ENCODE measurements at regions not wholly inside any gene's neighbourhood (a gene's known extent, or its start where the extent isn't known, plus 50 kb on each side); places are given as distances from the start of the nearest gene placed in this dataset.

DNA sequence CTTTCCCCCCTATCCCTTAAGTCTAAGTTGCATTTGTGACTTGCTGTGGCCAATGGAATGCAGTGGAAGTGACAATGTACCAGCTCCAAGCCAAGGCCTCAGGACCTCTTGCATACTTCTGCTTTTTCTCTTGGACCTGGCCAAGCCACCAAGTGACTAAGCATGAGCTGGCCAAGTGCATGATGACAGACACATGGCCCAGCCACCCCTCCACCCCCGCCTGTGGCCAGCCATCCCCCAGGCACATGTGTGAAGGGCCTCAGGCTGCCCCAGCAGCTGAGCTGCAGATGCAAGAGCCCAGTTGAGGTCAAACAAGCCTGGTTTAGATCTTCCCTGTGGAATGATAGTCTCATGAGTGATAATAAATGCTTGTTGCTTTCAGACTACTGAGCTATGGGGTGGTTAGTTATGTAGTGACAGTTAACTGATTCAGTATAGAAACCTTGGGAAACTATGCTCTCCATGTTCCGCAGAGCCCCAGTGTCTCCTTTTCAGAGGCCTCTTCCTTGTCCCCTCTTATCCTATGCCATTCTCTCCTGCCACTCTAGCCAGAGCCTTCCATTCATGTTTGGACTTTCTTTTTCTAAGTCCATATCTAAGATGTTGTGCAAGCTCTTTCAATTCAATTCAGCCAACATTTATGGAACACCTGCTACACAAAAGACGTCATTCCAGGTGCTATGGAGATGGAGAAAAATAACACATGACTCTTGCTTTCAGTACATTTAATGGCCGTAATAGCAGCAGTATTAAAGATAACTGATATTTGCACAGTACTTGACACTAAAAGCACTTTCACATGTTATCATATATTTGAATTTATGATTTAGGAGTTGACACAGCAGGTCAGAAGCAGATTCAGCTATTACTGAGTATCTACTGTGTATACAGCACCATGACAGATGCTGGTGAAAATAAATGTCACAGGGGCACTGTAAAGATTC is 55.5 kb upstream of the LOXL4 start:
- TF ChIP-seq POLR2AphosphoS5 (IDR thresholded peaks at IDR 0.05) (peak in 2 of 4 donors; percentile 46 to 61), POLR2A (IDR thresholded peaks at IDR 0.05) (no peak)
- Histone ChIP-seq H3K27me3 (no peaks in the 10 kb centered on the region), H3K9me3 (peaks cover 0 to under 1% (median 0%) of the 10 kb centered on the region in 4 donors), H3K27ac (peak overlapping the region in 1 of 4 donors; percentile 3), H3K4me3 (no peak overlapping the region), H3K4me1 (peaks cover 0 to 52% (median 22%) of the 10 kb centered on the region in 4 donors), H3K36me3 (no peaks in the 10 kb centered on the region)
- DNase-seq = peak; percentile 82
- intact Hi-C loops (cut with DNase I) = no loop called here
- 48 to 62% methylated on average over 4 of the region's 4 CpGs for WGBS, 2 donors

DNA sequence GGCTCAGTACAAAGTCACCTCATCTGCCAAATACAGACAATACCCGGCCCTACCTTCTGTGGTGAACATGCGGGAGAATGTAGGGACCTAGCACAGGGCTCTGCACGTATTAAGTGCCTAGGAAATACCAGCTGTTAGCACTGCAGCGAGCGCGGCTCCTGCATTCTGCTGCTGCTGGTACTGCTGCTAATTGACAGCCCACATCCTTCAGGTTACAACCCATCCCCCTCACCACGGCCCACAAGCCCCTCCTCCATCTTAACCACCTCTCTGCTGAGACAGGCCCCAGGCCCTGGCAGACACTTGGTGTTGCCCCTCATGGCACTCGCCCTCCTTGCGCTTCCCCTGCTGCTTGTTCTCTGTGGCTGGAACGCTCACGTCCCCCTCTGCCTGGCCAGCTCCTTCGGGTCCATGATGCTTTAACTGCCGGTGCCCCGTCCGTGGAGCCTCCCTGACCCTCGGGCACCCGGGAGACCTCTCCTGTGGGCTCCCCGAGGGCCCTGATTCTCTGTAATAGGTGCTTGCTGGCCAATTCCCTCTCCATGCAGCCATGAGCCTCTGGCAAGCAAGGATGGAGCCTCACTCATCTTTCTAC is 53.3 kb upstream of the LOXL4 start:
- 88 to 91% methylated on average over 18 of the region's 18 CpGs for WGBS, 2 donors
- H3K4me3 ChIP-seq = no peak overlapping the region
- H3K27ac ChIP-seq = no peak overlapping the region
- H3K4me1 ChIP-seq = peaks cover 0 to 44% (median 20%) of the 10 kb centered on the region in 4 donors
- H3K9me3 ChIP-seq = no peaks in the 10 kb centered on the region
- H3K36me3 ChIP-seq = no peaks in the 10 kb centered on the region
- intact Hi-C loops (cut with DNase I) = no loop called here
- TF ChIP-seq POLR2AphosphoS5 (IDR thresholded peaks at IDR 0.05) (no peak), EP300 (IDR thresholded peaks at IDR 0.05) (no peak), POLR2A (IDR thresholded peaks at IDR 0.05) (no peak)
- TF ChIP-seq, protein P1, sequence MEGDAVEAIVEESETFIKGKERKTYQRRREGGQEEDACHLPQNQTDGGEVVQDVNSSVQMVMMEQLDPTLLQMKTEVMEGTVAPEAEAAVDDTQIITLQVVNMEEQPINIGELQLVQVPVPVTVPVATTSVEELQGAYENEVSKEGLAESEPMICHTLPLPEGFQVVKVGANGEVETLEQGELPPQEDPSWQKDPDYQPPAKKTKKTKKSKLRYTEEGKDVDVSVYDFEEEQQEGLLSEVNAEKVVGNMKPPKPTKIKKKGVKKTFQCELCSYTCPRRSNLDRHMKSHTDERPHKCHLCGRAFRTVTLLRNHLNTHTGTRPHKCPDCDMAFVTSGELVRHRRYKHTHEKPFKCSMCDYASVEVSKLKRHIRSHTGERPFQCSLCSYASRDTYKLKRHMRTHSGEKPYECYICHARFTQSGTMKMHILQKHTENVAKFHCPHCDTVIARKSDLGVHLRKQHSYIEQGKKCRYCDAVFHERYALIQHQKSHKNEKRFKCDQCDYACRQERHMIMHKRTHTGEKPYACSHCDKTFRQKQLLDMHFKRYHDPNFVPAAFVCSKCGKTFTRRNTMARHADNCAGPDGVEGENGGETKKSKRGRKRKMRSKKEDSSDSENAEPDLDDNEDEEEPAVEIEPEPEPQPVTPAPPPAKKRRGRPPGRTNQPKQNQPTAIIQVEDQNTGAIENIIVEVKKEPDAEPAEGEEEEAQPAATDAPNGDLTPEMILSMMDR (IDR thresholded peaks at IDR 0.05) = no peak
- no peak for DNase-seq
- no peaks in the 10 kb centered on the region for H3K27me3 ChIP-seq

DNA sequence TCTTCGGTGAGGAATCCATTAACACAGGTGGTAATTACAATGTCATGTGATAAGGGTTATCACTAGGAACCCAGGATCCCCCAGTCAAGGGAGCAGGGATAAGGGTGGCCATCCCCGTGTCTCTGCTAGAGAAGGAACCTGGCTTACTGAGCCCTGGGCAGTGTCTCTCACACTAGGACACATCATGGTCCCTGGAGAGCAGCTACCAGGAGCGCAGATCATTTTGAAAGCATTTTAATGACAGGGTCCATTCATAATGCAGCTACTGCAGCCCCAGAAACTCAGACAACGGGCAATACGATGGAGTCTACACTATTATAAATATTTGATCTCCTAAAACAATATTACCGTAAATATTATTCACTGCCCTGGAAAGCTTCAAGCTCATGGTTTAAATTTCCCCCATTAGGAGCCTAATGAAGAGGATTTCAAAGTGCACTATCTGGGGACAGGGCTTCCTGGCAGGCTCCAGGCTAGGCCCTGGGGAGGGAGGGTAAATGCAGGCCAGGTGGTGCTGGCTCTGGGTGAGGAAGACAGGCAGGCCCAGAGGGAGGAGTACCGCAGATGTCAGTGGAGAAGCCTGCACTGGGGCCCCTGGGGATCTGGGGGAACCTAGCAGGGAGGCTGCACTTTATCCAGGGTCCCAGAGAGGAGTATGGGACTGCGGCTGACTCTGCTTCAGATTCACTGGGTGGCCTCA is 52.6 kb upstream of the LOXL4 start:
- TF ChIP-seq POLR2A (IDR thresholded peaks at IDR 0.05) = no peak
- no peak for TF ChIP-seq POLR2AphosphoS5 (IDR thresholded peaks at IDR 0.05)
- Histone ChIP-seq H3K27me3 (no peaks in the 10 kb centered on the region), H3K9me3 (no peaks in the 10 kb centered on the region), H3K4me3 (no peak overlapping the region), H3K36me3 (no peaks in the 10 kb centered on the region), H3K4me1 (peaks cover 0 to 43% (median 19%) of the 10 kb centered on the region in 4 donors), H3K27ac (no peak overlapping the region)
- DNase-seq = no peak
- intact Hi-C loops (cut with DNase I) = no loop called here
- WGBS, 2 donors = 82 to 89% methylated on average over 8 of the region's 8 CpGs

DNA sequence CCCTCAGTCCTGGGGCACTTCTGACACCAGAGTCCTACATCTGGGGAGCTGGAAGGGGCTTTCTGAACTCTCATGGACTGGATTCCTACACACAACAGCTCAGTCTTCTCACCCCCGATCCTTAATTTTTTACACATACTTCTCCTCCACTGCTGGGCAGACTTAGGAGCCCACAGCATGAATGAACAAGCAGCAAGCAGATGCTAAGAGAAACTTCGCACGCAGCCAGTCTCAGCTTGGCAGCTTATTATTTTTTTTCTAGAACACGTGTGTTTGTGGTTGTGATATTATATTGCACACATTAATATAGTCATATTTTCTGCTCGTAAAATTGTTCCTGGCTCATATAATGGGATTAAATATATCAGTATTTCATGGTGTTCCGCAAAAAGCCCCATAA is 50.9 kb upstream of the LOXL4 start:
- Histone ChIP-seq H3K4me3 (no peak overlapping the region), H3K27me3 (no peaks in the 10 kb centered on the region), H3K9me3 (no peaks in the 10 kb centered on the region), H3K4me1 (peaks cover 0 to 41% (median 19%) of the 10 kb centered on the region in 4 donors), H3K27ac (no peak overlapping the region), H3K36me3 (no peaks in the 10 kb centered on the region)
- DNase-seq = no peak
- 79 to 92% methylated on average over 6 of the region's 6 CpGs for WGBS, 2 donors
- TF ChIP-seq POLR2AphosphoS5 (IDR thresholded peaks at IDR 0.05) (no peak), POLR2A (IDR thresholded peaks at IDR 0.05) (no peak), EP300 (IDR thresholded peaks at IDR 0.05) (no peak)
- TF ChIP-seq, protein P1 (IDR thresholded peaks at IDR 0.05) = no peak
- intact Hi-C loops (cut with DNase I) = loop anchor here (10.0 kb wide), 1 partner anchor 404 kb away; no protein-coding TSS in a partner anchor

Data from sigmoid colon (tissue), 6 donors.